Breast epithelium (tissue), 3 donors: ENCODE measurements at regions not wholly inside any gene's neighbourhood (a gene's known extent, or its start where the extent isn't known, plus 50 kb on each side); places are given as distances from the start of the nearest gene placed in this dataset.

Source experiments
- POLR2A ChIP-seq: fragments of 450-650 bp; IDR thresholded peaks from one replicate; pipeline ENCODE4 v1.6.1; 2016; ENCODE audit warnings: antibody characterized with exemption, mild to moderate bottlenecking, moderate library complexity
- TF ChIP-seq, protein P1 (sequence below), 3 donors: fragments of 450-650 bp; IDR thresholded peaks; one replicate each; pipeline ENCODE4 v1.5.1; 2016 to 2017; ENCODE audit warnings: antibody characterized with exemption in 3 of 3, mild to moderate bottlenecking in 3 of 3, moderate library complexity in 3 of 3

DNA sequence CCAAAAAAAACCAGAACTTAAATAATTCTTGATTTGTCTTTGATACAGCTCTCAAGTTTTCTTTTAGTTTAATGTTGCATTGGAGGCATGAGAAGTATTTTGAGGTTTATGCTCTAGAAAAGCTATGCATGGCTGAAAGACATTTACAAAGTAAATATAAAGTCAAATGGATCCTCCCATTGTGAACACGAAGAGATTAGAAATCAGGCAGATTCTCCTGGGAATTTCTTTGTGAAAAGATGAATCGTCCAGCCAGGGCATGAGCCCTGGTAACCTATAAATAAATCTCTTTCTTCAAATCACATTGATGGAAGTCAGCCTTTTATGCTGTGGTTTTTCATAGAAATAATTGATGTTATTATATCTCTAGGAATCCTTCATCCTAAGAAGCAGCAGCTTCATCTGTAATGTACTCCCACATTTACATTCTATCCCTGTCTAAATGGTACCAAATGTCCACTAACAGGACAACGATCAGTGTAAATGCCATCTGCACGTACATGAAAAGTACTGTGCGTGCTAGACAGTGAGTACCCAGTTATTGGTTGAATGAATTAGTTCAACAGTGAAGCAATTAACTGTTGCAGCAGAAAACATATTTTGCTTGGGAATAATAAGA, 143.6 kb downstream of the ALDH8A1 start:
- TF ChIP-seq, protein P1, sequence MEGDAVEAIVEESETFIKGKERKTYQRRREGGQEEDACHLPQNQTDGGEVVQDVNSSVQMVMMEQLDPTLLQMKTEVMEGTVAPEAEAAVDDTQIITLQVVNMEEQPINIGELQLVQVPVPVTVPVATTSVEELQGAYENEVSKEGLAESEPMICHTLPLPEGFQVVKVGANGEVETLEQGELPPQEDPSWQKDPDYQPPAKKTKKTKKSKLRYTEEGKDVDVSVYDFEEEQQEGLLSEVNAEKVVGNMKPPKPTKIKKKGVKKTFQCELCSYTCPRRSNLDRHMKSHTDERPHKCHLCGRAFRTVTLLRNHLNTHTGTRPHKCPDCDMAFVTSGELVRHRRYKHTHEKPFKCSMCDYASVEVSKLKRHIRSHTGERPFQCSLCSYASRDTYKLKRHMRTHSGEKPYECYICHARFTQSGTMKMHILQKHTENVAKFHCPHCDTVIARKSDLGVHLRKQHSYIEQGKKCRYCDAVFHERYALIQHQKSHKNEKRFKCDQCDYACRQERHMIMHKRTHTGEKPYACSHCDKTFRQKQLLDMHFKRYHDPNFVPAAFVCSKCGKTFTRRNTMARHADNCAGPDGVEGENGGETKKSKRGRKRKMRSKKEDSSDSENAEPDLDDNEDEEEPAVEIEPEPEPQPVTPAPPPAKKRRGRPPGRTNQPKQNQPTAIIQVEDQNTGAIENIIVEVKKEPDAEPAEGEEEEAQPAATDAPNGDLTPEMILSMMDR (IDR thresholded peaks at IDR 0.05): no peak
- TF ChIP-seq POLR2A: no peak
